Left cardiac atrium (tissue), 4 donors: ENCODE measurements at regions not wholly inside any gene's neighbourhood (a gene's known extent, or its start where the extent isn't known, plus 50 kb on each side); places are given as distances from the start of the nearest gene placed in this dataset.
"Not testable (repeated sequence)": the region's sequence is repeated elsewhere in the genome, so short reads cannot be mapped to it uniquely, and the experiment has no call there.

Experiments used
- ATAC-seq, 2 donors: fragments of 200-7000 bp; cut with Tn5 transposase; one replicate each; pipeline ENCODE4 v1.9.1; 2020; ENCODE audit warnings: mild to moderate bottlenecking in 2 of 2, moderate library complexity in 2 of 2
- DNase-seq: peaks from one replicate; pipeline ENCODE4 v3.0.0-alpha.2; 2020
- intact Hi-C, 2 donors: fragments of 100-400 bp; cut with DNase I; formaldehyde crosslinking; loops; one replicate each; pipeline versions ENCODE4 v1.14.1 to v1.15.1; 2022 to 2023
- donor health status: DM: no; HTN: yes; CAD: no.
- donor health status: DM: no; HTN: yes; CAD: no; lungs with severe emphysema.
- donor health status: DM: yes; HTN: yes; CAD: no.
- donor health status: Dilated cardiomyopathy.

GRCh38 chr6:67974931-67975330 lies 660.2 kb upstream of the ADGRB3 start:
- ATAC-seq (no peak), DNase-seq (no peak)
- intact Hi-C loops: no loop called here

GRCh38 chr6:67971812-67972211 lies 663.3 kb upstream of the ADGRB3 start:
- ATAC-seq (no peak), DNase-seq (no peak)
- intact Hi-C loops: no loop called here

- DNase-seq: no peak
- ATAC-seq: no peak
- intact Hi-C loops: no loop called here
Observed at GRCh38 chr6:67966830-67967229, 668.3 kb upstream of the ADGRB3 start.

DNA sequence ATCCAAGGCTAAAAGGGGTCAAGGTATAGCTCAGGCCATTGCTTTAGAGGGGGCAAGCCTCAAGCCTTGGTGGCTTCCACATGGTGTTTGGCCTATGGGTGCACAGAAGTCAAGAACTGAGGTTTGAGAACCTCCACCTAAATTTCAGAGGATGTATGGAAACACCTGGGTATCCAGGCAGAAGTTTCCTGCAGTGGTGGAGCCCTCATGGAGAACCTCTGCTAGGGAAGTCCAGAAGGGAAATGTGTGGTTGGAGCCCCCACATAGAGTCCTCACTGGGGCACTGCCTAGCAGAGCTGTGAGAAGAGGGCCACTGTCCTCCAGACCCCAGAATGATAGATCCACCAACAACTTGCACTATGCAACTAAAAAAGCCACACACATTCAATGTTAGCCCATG lies 678.7 kb upstream of the ADGRB3 start:
- intact Hi-C loops: no loop called here
- DNase-seq (no peak), ATAC-seq (no peak)

DNA sequence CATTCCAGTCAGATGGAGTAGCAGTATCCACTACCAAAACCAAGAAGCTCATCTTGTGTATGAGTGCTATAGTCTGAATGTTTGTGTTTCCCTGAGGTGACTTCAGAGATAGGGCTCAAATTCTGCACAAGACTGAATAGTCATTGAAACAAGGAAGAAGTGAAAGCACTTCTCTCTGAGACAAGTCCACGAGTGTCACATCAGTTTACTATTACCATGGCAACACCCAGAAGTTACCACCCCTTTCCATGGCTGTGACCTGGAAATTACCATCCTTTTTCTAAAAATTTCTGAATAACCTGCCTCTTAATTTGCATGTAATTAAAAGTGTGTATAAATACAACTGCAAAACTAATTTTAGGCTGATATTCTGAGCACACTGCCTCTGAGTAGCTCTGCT lies 682.1 kb upstream of the ADGRB3 start:
- intact Hi-C loops: no loop called here
- no peak for DNase-seq
- no peak for ATAC-seq

- ATAC-seq (no peak), DNase-seq (no peak)
- intact Hi-C loops: no loop called here
Observed at GRCh38 chr6:67952121-67952520, 683.0 kb upstream of the ADGRB3 start.

GRCh38 chr6:67947762-67948161 lies 687.3 kb upstream of the ADGRB3 start:
- ATAC-seq, intact Hi-C loops, DNase-seq: not testable (repeated sequence)

- ATAC-seq: no peak
- intact Hi-C loops: no loop called here
Observed at GRCh38 chr6:67935976-67936477, 699.1 kb upstream of the ADGRB3 start.

DNA sequence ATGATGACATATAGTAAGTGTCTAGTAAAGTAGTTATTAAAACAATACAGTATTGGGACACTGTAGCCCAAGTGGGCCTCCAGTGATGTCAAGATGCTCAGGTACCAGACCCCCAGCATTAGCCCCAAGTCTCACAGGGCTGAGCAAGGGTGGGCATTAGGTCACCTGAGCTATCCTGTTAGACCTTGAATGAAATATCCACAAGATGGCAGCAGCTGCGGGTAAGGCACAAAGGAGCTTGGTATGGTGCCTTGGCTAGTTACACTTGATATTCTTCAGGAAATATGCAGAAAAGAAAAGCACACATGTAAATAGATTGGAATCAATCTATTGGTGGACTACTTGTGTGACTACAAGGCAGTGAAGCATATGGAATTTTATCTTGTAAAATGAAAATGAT lies 701.8 kb upstream of the ADGRB3 start:
- intact Hi-C loops: no loop called here
- DNase-seq (no peak), ATAC-seq (no peak)

More at GRCh38 chr6:67935976-67936477, 699.1 kb upstream of the ADGRB3 start:
- DNase-seq: no peak

- intact Hi-C loops, ATAC-seq, DNase-seq: not testable (repeated sequence)
Observed at GRCh38 chr6:67922588-67922987, 712.5 kb upstream of the ADGRB3 start.

- DNase-seq, intact Hi-C loops, ATAC-seq: not testable (repeated sequence)
Observed at GRCh38 chr6:67920040-67920439, 715.0 kb upstream of the ADGRB3 start.

DNA sequence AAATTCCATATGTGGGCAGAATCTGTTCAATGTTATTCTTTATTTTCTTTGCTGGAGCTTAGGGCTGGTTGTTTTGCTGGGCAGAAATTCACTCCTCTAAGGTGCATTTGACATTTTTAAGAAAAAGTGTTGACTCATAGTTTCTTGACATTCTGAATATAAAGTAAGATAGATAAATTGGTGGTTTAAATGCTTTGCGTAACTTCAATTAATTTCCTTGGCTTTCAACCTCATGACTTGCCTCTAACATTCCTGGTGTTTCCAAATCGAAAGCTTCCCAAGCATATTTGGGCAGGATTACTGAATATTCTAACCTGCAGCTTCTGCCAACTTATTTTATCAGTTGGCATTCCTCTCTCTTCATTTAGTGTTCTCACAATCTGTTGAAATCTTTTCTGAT lies 718.7 kb upstream of the ADGRB3 start:
- ATAC-seq (peak in 1 of 2 donors; percentile 64), DNase-seq (no peak)

GRCh38 chr6:67914419-67914818 lies 720.7 kb upstream of the ADGRB3 start:
- no peak for ATAC-seq
- intact Hi-C loops: no loop called here
- DNase-seq: no peak

More for the DNA sequence above, 718.7 kb upstream of the ADGRB3 start:
- intact Hi-C loops: no loop called here

DNA sequence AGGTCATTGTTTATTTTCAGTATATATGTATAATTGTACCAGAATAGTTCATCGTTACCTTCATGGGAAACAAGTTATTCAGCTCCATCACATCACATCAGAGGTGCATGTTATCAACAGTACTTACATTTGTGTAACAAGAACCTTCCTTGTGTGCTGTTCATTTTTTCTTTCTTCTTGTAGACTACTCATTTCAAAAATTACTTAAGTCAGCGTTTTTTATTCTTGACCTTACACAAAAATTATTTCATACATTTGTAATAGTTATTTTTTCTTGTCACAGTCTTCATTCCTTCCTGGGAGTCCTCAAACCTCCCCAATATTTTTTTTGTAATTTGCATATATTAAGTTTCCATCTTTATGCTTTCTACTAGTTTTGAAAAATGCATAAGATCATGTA lies 725.7 kb upstream of the ADGRB3 start:
- DNase-seq (no peak), ATAC-seq (no peak)
- intact Hi-C loops: no loop called here

GRCh38 chr6:67908379-67908778 lies 726.7 kb upstream of the ADGRB3 start:
- DNase-seq (no peak), ATAC-seq (no peak)
- intact Hi-C loops: no loop called here

DNA sequence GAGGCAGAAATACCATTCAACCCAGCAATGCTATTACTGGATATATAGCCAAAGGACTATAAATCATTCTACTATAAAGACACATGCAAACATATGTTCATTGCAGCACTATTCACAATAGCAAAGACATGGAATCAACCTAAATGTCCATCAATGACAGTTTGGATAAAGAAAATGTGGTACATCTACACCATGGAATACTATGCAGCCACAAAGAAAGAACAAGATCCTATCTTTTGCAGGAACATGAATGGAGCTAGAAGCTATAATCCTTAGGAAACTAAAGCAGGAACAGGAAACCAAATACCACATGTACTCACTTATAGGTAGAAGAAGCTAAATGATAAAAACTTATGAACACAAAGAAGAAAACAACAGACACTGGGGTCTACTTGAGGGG lies 730.3 kb upstream of the ADGRB3 start:
- DNase-seq, ATAC-seq, intact Hi-C loops: not testable (repeated sequence)

DNA sequence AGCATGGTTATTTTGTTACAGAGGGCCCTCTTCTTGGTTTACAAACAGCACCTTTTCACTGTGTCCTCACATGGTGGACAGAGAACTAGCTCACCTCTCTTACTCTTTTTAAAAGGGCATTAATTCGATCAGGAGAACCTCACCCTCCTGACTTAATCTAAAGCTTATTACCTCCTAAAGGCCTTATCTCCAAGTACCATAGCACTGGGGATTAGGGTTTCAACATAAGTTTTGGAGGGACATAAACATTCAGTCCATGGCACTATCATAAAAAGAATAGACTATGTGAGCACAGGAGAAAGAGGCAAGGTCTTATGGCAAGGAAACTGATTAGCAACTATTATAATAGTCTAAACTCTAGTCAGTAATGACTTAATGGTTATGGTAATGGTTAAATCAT lies 736.2 kb upstream of the ADGRB3 start:
- no peak for DNase-seq
- no peak for ATAC-seq
- intact Hi-C loops: no loop called here

DNA sequence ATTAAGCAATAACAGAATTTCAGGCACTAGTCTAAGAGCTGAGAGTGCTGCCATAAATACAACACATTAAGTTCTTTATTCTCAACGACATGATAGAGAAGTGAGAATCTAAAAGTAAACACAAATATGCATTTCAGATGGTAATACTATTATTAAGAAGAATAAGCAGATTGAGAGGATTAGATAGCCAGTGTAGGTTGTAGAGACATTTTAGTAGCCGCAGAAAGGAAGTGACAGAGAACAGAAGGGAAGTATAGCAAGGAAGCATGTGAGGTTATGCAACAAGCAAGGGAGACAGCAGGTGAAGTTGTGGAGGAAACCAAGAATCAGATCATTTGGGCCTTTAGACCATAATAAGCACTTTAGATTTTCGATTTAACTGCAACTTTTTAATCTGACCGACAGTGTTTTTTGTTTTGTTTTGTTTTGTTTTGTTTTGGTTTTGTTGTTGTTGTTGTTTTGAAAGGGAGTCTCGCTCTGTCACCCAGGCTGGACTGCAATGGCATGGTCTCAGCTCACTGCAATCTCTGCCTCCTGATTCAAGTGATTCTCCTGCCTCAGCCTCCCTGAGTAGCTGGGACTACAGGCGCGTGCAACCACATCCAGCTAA lies 737.0 kb upstream of the ADGRB3 start:
- ATAC-seq: no peak
- no peak for DNase-seq
- intact Hi-C loops: no loop called here

- DNase-seq (no peak), ATAC-seq (no peak)
- intact Hi-C loops: no loop called here
Observed at GRCh38 chr6:67896476-67896875, 738.6 kb upstream of the ADGRB3 start.

- intact Hi-C loops: no loop called here
- ATAC-seq: no peak
- DNase-seq: no peak
Observed at GRCh38 chr6:67889682-67889995, 745.4 kb upstream of the ADGRB3 start.

DNA sequence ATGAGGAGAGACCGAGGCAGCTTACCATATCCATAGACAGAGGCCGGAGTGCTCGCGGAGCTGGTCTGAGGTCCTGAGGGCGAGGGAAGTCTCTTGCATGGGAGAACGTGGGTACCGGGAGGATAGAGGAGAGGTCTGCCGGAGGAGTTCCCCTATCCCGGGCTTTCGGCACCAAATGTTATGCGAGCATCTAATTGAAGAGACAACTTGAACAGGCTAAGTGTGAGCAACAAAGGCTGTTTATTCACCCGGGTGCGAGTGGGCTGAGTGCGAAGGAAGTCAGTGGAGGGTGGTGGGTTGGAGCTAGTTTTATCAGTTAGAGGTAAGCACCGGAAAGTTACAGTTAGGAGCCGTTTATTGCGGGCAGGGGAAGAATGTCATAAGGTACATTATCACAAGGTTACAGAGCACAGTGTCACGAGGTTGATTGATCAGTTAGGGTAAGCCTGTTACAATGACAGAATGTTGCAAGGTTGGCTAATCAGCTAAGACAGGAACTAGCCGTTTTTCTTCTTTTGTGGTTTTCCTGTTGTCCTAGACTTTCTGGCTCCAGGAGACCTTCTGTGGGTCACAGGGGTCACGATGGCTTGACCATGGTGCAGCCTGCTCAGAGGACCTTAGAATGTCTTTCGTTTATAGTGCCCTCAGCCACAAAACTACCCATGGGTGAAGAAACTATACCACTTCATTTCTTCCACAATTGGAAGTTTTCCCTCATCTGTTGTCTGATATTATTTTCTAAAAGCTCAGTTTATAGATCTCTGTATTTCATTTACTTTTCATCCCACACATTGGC lies 746.0 kb upstream of the ADGRB3 start:
- ATAC-seq (no peak), DNase-seq (no peak)
- intact Hi-C loops: no loop called here
